HCT116 (cell line): ENCODE measurements at regions not wholly inside any gene's neighbourhood (a gene's known extent, or its start where the extent isn't known, plus 50 kb on each side); places are given as distances from the start of the nearest gene placed in this dataset.

Experiments used
- ATAC-seq: fragments of 200-7000 bp; cut with Tn5 transposase; 2 replicates; pipeline ENCODE4 v1.9.1; 2020; ENCODE audit warnings: mild to moderate bottlenecking, moderate library complexity
- BruUV-seq: library from RNA; stranded (reverse); fragments of 400-500 nt; replicated peaks from 2 replicates; lab custom pipeline; 2021; lab: Mats Ljungman, UMichigan
- CTCF ChIA-PET: fragments of 300-600 bp; sonication (Branson Sonifier 250); formaldehyde crosslinking; loops from one replicate; lab custom pipeline; 2021; ENCODE audit warnings: antibody characterized with exemption; lab: Charles Lee
- POLR2A ChIA-PET: fragments of 300-600, 350-600 bp; sonication (Branson Sonifier 250); formaldehyde crosslinking; loops from one replicate; lab custom pipeline; 2021; ENCODE audit warnings: antibody characterized with exemption; lab: Charles Lee
- RAD21 ChIA-PET, 2 experiments: fragments of 300-600 bp; sonication (Branson Sonifier 250); formaldehyde crosslinking; loops; one replicate each; lab custom pipeline; 2023; ENCODE audit warnings: low total read pairs in 2 of 2; ENCODE audit not compliant: uncharacterized antibody in 2 of 2, unreplicated experiment in 2 of 2, low non-redundant PET in 1 of 2; lab: Charles Lee
- DNase-seq: peaks from one replicate; pipeline ENCODE4 v3.0.0-alpha.2; 2010; ENCODE audit warnings: low read depth, low spot score
- H2AFZ ChIP-seq: fragments of 200-600 bp; shearing (Covaris generic), sonication (generic); 2 replicates; pipeline ENCODE4 v1.6.1; 2017; ENCODE audit warnings: low read depth, mixed run types, mixed read lengths, antibody characterized with exemption, low read length; ENCODE audit not compliant: poor library complexity, severe bottlenecking
- H3K27ac ChIP-seq: 2 replicates; pipeline ENCODE4 v1.5.1; 2012; ENCODE audit warnings: low read depth, low read length
- H3K27me3 ChIP-seq: fragments of 200-600 bp; sonication (generic); 2 replicates; pipeline ENCODE4 v1.6.1; 2016; ENCODE audit warnings: mixed run types, low read length, mixed read lengths; ENCODE audit not compliant: insufficient read depth
- H3K36me3 ChIP-seq, 2 experiments: fragments of 200-500 bp in 1 of 2; fragments of 200-600 bp in 1 of 2; sonication (Bioruptor generic) in 1 of 2; sonication (generic) in 1 of 2; 2 replicates each; pipeline versions ENCODE4 v1.5.1 to v1.6.1; 2014 to 2016; ENCODE audit warnings: low read length in 2 of 2, inconsistent platforms in 1 of 2, mixed read lengths in 1 of 2, mixed run types in 1 of 2; ENCODE audit not compliant: insufficient read depth in 2 of 2, control insufficient read depth in 1 of 2
- H3K4me1 ChIP-seq, 2 experiments: fragments of 200-600 bp in 1 of 2; sonication (generic) in 1 of 2; 2 replicates each; pipeline versions ENCODE4 v1.5.1 to v1.6.1; 2012 to 2017; ENCODE audit warnings: low read length in 2 of 2, inconsistent platforms in 1 of 2, mild to moderate bottlenecking in 1 of 2, mixed read lengths in 1 of 2, mixed run types in 1 of 2, moderate library complexity in 1 of 2; ENCODE audit not compliant: insufficient read depth in 2 of 2, control insufficient read depth in 1 of 2
- H3K4me2 ChIP-seq: fragments of 200-600 bp; sonication (generic); 2 replicates; pipeline ENCODE4 v1.6.1; 2017; ENCODE audit warnings: mixed run types, low read length, mixed read lengths
- H3K4me3 ChIP-seq, 2 experiments: fragments of 200-600 bp in 1 of 2; sonication (generic) in 1 of 2; replicated peaks in 1 of 2; 2 replicates each; pipeline ENCODE4 v1.5.1; 2011 to 2016; ENCODE audit warnings: low read length in 2 of 2, control low read depth in 1 of 2, low read depth in 1 of 2, mild to moderate bottlenecking in 1 of 2, mixed read lengths in 1 of 2, mixed run types in 1 of 2
- H3K79me2 ChIP-seq: fragments of 200-600 bp; sonication (generic); 2 replicates; pipeline ENCODE4 v1.6.1; 2017; ENCODE audit warnings: mild to moderate bottlenecking, mixed run types, low read length, moderate library complexity, mixed read lengths; ENCODE audit not compliant: insufficient read depth
- H3K9ac ChIP-seq: fragments of 200-600 bp; sonication (generic); 2 replicates; pipeline ENCODE4 v1.6.1; 2016; ENCODE audit warnings: low read length, mixed read lengths
- H3K9me2 ChIP-seq: fragments of 200-600 bp; sonication (generic), shearing (Covaris generic); 2 replicates; pipeline ENCODE4 v1.6.1; 2017; ENCODE audit warnings: mixed run types, mild to moderate bottlenecking, moderate library complexity; ENCODE audit not compliant: insufficient read depth
- H3K9me3 ChIP-seq, 2 experiments: fragments of 200-500 bp in 1 of 2; fragments of 200-600 bp in 1 of 2; sonication (Bioruptor generic) in 1 of 2; sonication (generic) in 1 of 2; 2 replicates each; pipeline ENCODE4 v1.6.1; 2014 to 2017; ENCODE audit warnings: low read length in 2 of 2, mixed read lengths in 2 of 2, inconsistent platforms in 1 of 2, low read depth in 1 of 2, mild to moderate bottlenecking in 1 of 2, mixed run types in 1 of 2, moderate library complexity in 1 of 2; ENCODE audit not compliant: control insufficient read depth in 1 of 2, insufficient read depth in 1 of 2
- H4K20me1 ChIP-seq: fragments of 200-600 bp; sonication (generic), shearing (Covaris generic); 2 replicates; pipeline ENCODE4 v1.6.1; 2017; ENCODE audit warnings: mixed run types, mild to moderate bottlenecking, moderate library complexity; ENCODE audit not compliant: insufficient read depth
- CBX3 ChIP-seq: IDR thresholded peaks from 2 replicates; pipeline ENCODE4 v1.6.1; 2012; ENCODE audit warnings: low read depth
- CEBPB ChIP-seq: IDR thresholded peaks from 2 replicates; pipeline ENCODE4 v1.6.1; 2012; ENCODE audit warnings: low read depth
- CTCF ChIP-seq, 3 experiments: fragments of 200-600 bp in 1 of 3; sonication (generic) in 1 of 3; IDR thresholded peaks in 2 of 3; conservative IDR thresholded peaks in 1 of 3; 2 replicates each; pipeline ENCODE4 v1.5.1; 2012 to 2017; ENCODE audit warnings: low read depth in 2 of 3, low read length in 2 of 3, antibody characterized with exemption in 1 of 3, borderline replicate concordance in 1 of 3, control low read depth in 1 of 3, mild to moderate bottlenecking in 1 of 3, mixed read lengths in 1 of 3, mixed run types in 1 of 3, moderate library complexity in 1 of 3; ENCODE audit not compliant: insufficient read depth in 1 of 3
- EGR1 ChIP-seq: IDR thresholded peaks from 2 replicates; pipeline ENCODE4 v1.6.1; 2012; ENCODE audit warnings: low read depth
- ELF1 ChIP-seq: IDR thresholded peaks from 2 replicates; pipeline ENCODE4 v1.6.1; 2012; ENCODE audit warnings: low read depth, borderline replicate concordance
- EZH2phosphoT487 ChIP-seq: fragments of 200-600 bp; IDR thresholded peaks from 2 replicates; pipeline ENCODE4 v1.6.1; 2018; ENCODE audit warnings: antibody characterized with exemption, borderline replicate concordance
- FOSL1 ChIP-seq: IDR thresholded peaks from 2 replicates; pipeline ENCODE4 v1.6.1; 2012; ENCODE audit warnings: low read depth
- MAX ChIP-seq: IDR thresholded peaks from 2 replicates; pipeline ENCODE4 v1.6.1; 2012
- RAD21 ChIP-seq: IDR thresholded peaks from 2 replicates; pipeline ENCODE4 v1.6.1; 2012; ENCODE audit warnings: low read depth, mild to moderate bottlenecking
- REST ChIP-seq: IDR thresholded peaks from 2 replicates; pipeline ENCODE4 v1.6.1; 2012; ENCODE audit warnings: low read depth
- SIN3A ChIP-seq: IDR thresholded peaks from 2 replicates; pipeline ENCODE4 v1.6.1; 2012; ENCODE audit warnings: low read depth
- SRF ChIP-seq: IDR thresholded peaks from 2 replicates; pipeline ENCODE4 v1.6.1; 2012; ENCODE audit warnings: low read depth
- TCF7L2 ChIP-seq: IDR thresholded peaks from 2 replicates; pipeline ENCODE4 v1.7.0; 2011; ENCODE audit warnings: borderline replicate concordance, inconsistent platforms; ENCODE audit not compliant: insufficient read depth, insufficient read length; ENCODE audit errors: extremely low read depth
- ZBTB33 ChIP-seq: IDR thresholded peaks from 2 replicates; pipeline ENCODE4 v1.6.1; 2011; ENCODE audit warnings: mild to moderate bottlenecking, low read length, moderate library complexity; ENCODE audit not compliant: insufficient replicate concordance; ENCODE audit errors: extremely low read depth
- ZFX ChIP-seq: fragments of 450-650 bp; IDR thresholded peaks from 2 replicates; pipeline ENCODE4 v1.6.1; 2017
- ZNF274 ChIP-seq: fragments of 200-500 bp; sonication (Bioruptor generic); IDR thresholded peaks from 2 replicates; pipeline ENCODE4 v1.6.1; 2014; ENCODE audit warnings: mild to moderate bottlenecking, low read depth, low read length, inconsistent platforms
- intact Hi-C: fragments of 100-400 bp; cut with micrococcal nuclease; formaldehyde crosslinking; loops from 2 replicates; pipeline ENCODE4 v1.10.0; 2022

GRCh38 chr11:43549624-43550023 is 130.9 kb upstream of the HSD17B12 start (continued):
- TF ChIP-seq ZBTB33 = no peak
- no peak for TF ChIP-seq EZH2phosphoT487

GRCh38 chr11:43550714-43551113 is 129.8 kb upstream of the HSD17B12 start:
- Histone ChIP-seq H3K9ac (no peak overlapping the region), H3K4me2 (no peak overlapping the region), H3K27me3 (peaks cover 28% of the 10 kb centered on the region), H2AFZ (no peak overlapping the region), H3K27ac (no peak overlapping the region), H3K9me2 (no peaks in the 10 kb centered on the region), H3K4me3 (no peak overlapping the region), H4K20me1 (no peaks in the 10 kb centered on the region), H3K79me2 (no peaks in the 10 kb centered on the region), H3K9me3 (no peaks in the 10 kb centered on the region), H3K36me3 (no peaks in the 10 kb centered on the region), H3K4me1 (no peaks in the 10 kb centered on the region)
- RAD21 ChIA-PET = no interaction called here
- DNase-seq (no peak), ATAC-seq (no peak)
- POLR2A ChIA-PET = no interaction called here
- intact Hi-C loops = no loop called here
- BruUV-seq = no TSS peak
- CTCF ChIA-PET = no interaction called here
- no peak for TF ChIP-seq ZFX
- TF ChIP-seq CTCF (IDR thresholded peaks at IDR 0.05 in 2 of 3, conservative IDR thresholded peaks at IDR 0.05 in 1 of 3; ENCODE audit: borderline replicate concordance in 1 of 3, insufficient read depth in 1 of 3, low read depth in 2 of 3, low read length in 2 of 3) = no peak
- no peak for TF ChIP-seq FOSL1
- no peak for TF ChIP-seq CBX3
- no peak for TF ChIP-seq EGR1
- no peak for TF ChIP-seq MAX
- no peak for TF ChIP-seq SRF
- TF ChIP-seq RAD21 = no peak
- TF ChIP-seq ZNF274 = no peak
- no peak for TF ChIP-seq SIN3A
- TF ChIP-seq ZBTB33 = no peak
- no peak for TF ChIP-seq EZH2phosphoT487
- no peak for TF ChIP-seq TCF7L2
- no peak for TF ChIP-seq ELF1
- TF ChIP-seq REST = no peak
- TF ChIP-seq CEBPB = no peak
